A204.1 (cell line): ENCODE measurements at regions not wholly inside any gene's neighbourhood (a gene's known extent, or its start where the extent isn't known, plus 50 kb on each side); places are given as distances from the start of the nearest gene placed in this dataset.
A peak's percentile ranks its signal among the peaks of the same experiment; 100 is the strongest.
"Not testable (repeated sequence)": the region's sequence is repeated elsewhere in the genome, so short reads cannot be mapped to it uniquely, and the experiment has no call there.

Experiments
- FAIRE-seq: peaks from 2 replicates; lab custom pipeline; 2012; peaks lifted over from hg19 to GRCh38; lab: Jason Lieb, UNC

DNA sequence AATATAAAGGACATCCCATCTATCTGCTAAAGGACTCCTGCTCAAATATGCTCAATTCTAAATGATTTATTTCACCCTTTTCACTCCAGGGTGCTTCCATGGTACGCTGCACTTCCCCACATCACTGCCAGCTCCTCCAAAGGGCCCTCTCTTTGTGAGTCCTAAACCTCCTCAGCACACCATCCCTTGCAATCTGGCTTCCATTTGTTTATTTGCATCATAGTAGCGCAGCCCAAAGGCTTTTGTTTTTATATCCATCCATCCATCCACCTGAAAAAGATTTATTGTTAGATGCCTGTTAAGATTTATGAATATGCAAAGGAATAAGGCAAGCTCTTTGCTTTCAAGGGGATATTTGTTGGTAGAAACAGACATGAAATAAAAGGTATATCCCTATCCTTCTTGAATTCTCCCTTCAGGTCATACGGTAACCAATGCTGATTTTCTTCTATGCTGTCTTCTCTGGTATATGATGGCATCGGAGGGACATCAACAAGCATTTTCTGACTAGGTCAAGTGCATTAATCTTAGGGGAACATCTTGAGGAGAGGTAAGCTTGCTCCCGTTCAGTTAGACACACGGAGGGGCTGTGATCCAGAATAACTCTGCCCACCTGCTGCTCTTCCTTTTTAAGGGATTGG, 397.6 kb downstream of the LIG4 start:
- no peak for FAIRE-seq

DNA sequence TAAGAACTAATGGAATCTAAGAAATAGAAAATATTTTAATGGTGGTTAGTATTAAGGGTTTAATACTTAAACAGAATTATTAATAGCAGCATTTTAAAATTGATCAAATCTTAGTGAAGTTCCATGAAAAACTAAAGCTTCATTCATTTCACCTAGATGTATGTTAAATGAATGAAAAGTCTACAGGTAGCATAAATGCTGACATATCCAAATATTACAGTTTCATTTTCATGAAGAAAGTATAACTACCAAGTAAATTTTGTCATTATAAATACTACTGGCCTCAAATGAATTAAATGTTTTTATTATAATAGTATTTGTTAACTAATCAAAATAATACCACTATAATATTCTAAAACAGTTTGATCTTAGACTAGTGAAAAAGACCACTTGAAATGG, 403.3 kb downstream of the LIG4 start:
- peak; percentile 3 for FAIRE-seq

DNA sequence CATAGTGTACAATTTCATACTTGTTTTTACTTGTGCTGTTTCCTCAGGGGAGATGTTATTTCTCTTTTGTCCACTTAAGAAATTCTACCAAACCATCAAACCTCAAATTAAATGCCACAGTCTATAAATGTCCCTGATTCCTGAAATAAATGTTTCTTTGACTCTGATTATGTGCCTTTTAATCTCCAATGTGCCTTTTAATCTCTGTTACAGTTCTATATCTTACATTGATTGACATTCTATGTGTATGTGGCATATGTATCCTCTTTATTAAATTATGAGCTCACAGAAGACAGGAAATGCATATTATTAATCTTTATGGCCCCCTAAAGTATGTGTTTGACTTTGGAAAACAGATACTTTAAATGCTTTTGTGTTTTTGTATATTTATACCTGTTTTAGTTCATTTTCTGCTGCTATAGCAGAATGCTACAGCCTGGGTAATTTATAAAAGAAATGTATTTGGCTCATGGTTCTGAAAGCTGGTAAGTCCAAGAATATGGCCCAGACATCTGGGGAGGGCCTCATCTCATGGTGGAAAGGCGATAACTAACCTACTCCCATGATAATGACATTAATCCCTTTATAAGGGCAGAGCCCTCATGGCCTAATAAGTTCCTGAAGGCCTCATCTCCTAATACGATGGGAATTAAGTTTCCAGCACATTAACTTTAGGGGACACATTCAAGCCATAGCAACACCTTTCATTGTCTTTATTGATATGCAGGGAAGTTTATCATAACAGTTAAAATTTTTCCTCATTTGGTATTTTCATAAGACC, 403.9 kb downstream of the LIG4 start:
- no peak for FAIRE-seq

DNA sequence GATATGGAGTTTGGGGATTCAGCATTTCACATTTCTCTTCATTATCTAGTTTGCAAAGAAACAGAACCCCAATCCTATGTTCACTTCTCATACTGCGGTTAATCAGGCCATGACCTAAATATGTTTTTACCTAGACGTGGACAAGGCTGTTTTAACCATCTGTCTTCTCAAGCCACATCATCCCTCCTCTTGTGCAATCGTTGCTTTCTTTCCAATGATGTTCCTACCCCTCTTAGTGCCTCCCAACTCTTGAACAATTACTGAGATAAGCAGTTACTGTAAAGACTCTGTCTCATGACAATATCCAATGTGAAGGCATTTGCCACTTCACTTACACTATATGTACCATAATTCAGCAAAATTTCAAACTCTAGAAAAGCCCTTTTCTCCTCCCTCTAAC, 406.2 kb downstream of the LIG4 start:
- FAIRE-seq, result no peak

DNA sequence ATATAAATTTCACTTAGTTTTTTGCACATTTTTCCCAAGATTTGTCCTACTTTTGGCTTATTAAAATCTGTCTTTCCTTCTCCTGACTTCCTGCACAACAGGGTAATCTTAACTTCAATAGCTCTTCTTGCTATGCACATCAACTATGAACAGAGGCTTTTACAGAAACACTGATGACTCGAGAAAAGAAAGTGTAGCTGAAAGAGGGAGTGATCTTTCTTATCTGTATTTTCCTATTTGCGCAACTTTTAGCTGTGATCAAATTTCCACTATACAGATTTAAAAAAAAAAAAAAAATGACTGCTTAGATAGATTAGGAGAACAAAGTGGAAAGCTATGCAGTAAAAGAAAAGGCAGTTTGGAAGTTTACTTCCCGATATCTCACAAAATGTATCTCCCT, 406.9 kb downstream of the LIG4 start:
- no peak for FAIRE-seq

DNA sequence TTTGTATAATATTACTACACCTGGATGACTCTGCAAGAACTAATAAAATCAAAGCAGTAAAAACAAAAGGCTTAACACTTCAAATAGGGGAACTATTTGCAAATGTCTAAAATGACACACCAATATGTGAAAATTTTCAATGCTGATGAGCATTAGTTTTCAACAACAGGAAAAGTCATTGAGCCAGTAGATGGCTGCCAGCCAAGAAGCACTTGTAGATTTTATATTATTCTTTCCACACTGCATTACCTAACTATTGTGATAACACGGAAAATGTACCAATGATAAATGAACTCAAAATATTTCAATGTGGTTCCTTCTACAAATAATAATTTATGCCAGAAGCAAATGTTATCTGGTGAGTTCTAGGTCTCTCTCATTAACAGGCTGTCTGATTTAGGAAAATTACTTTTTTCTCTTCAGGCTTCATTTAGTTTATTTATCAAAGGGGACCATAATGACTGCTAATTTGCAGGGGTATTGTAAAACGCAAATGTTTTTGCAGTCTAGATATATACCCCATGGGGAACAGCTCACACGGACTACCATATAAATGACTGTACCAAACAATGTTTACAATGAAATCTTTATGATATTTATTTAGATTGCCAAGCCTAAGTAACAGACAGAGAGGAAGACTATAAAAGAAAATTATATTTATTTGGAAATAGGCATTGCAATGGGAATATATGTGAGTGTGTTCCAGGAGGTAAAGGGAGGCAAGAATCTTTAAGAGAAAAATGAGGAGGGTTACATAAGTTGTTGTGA, 407.8 kb downstream of the LIG4 start:
- no peak for FAIRE-seq

DNA sequence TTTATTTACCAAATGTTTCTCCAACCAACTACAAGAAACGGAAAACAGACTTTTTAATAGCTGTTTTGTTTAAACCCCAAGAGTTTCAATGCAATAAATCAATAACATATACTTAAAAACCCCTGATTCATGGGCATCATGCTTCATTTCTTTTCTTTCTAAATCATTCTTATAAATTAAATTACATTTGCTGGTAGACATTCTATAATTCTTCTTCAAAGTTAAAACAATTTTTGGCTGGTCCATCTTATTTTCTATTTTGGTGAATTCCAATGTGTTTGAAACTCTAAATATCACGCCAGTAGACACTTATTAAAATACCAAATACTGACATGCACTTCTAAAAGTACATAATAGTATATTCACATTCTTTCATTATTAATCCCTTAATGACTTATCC, 408.6 kb downstream of the LIG4 start:
- no peak for FAIRE-seq

DNA sequence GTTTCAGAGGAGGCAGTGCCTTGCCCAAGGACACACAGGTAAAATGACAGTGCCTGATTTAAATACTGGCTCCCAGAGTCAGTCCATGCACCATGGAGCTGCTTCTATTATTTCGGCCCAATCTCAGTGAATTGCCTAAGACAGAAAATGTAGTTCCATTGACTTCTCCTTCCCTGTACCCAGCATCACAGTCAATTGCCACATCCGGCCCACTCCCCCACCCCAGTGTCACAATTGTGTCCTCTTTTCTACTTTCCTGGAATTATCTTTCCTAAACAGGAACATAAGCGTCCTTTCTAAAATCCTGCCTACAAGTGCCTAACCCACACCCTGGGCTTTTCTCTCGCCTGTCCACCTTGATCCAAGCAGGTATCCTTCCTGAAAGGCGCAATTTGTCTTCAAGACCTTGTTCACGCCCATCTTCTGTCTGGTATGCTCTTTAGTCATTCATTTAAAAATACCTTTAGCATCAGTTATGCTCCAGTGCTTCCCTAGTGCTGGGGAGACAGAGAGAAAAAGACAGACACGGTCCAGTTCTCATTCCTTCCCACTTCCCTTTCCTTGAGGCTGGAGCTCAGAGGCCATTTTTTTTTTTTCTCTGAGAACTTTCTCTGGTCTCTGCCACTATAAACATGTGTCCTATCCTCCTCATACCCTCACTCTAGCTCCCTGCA, 411.4 kb downstream of the LIG4 start:
- no peak for FAIRE-seq

DNA sequence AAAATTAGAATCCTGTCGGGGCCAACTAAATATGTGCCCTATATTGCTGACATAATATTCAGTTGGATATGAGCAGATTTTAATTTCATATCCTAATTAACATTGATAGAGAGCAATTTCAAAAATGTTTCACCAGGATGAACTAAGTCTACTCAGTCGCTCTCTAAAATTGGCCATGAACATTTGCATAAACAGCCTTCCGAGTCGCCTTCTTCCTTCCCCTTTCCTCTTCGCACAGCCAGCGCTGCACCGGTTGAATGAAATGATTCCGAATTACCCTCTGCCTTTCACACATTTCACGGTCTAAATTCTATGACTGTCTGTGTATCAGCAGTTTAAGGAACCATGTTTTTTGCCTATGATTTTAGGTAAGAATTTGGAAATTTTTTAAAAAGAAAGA, 413.7 kb downstream of the LIG4 start:
- FAIRE-seq, result no peak

DNA sequence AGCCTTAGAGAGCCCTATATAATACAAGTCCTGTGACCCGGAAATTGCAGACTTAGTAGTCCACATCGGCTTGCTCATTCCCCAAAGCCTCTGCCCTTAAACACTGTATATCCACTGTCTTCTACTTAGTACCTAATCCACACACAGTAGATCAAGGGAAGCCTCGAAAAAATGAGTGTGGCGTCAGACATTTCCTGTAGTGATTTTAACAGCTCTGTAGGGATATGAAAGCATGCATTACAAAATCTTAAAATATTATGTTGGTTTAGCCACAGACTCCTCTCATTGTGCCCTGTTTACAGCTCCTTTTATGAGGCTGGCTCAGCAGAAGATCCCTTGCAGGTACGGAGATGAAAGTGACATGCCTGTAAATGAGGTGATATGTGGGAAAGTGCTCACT, 416.3 kb downstream of the LIG4 start:
- no peak for FAIRE-seq

DNA sequence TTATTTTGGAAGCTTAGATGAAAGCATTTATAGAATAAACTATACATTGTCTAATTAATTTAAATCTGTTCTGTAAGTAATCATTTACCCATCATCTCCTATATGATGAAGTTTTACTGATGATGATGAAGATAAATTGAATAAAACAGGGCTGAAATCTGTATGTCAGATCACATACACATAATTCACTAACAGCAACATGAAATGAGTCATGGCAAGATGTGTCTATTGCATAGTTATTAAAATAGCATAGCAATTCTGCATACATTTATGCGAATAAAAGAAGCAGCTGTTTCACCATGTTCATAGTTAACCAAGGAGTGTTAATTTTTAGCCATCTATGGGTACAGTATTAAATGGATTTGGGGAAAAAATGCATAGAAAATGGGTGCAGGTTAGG, 424.9 kb downstream of the LIG4 start:
- no peak for FAIRE-seq

DNA sequence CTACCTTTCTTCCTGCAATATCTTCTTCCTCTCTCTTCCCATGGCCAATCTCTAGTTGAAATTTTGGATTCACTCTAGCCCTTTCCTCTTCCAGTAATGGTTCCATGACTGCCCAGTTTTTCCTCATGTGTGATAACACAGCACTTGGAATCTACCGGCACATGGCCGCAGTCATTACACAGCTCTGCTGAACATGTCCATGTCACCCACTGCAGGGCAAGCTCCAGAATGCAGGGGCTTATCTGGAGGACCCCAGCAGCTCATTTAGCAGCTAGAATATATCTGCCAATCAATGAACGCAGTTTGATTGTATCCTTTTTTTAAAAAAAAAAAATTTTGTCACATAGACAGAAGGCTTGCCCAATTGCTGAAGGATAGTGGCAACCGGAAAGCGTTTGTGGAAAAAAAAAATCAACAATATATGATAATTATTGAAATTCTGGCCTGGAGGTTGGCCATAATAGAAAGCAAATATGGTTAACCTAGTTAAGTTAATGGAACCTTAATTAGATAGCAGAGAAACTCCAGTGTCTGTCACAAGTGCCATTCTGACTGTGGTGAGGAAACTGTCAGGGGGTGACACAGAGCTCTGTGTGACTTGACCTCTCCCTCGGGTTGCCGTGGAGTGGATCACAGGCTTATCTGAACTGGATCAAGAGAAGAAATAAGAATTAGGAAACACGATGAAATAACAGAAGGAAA, 426.7 kb downstream of the LIG4 start:
- no peak for FAIRE-seq

DNA sequence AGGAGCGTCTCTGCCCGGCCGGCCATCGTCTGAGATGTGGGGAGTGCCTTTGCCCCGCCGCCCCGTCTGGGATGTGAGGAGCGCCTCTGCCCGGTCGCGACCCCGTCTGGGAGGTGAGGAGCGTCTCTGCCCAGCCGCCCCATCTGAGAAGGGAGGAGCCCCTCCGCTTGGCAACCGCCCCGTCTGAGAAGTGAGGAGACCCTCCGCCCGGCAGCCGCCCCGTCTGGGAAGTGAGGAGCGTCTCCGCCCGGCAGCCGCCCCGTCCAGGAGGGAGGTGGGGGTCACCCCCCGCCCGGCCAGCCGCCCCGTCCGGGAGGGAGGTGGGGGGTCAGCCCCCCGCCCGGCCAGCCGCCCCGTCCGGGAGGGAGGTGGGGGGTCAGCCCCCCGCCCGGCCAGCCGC, 432.7 kb downstream of the LIG4 start:
- not testable (repeated sequence) for FAIRE-seq

DNA sequence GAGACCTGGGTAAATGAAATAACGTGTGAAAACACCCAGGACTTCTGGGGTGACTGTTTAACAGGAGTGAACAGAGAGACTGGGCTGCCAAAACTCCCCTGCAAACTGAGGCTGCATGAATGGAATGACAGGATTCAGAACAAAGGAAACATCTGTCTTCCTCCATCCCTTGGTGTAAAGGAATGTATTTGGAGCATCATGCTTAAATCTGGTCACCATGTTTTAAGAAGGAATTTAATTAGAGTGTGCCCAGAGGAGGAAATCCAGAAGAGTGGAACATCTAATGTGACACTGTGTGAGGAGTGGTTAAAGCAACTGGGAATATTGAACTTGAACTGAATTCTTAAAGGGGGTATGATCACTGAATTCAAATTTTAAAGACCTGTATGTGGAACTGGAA, 437.2 kb downstream of the LIG4 start:
- FAIRE-seq, result no peak

DNA sequence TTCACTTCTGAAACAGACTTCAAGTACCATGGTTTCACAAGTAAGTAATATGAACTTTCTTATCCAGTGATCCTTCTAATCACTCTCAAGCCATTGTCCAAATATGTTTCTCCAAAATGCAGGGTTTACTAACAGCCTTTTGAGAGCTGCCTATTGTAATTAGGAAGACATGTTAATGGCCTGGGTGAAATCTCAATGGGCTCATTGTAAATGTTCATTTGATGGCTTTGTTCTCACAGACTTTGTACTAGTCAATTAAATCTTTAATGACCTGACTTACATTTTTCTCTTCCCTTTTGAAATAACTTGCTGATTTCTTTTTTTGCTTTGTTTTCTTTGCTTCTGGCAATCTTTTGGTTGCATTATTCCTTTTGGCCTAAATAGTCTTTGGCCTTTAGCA, 444.8 kb downstream of the LIG4 start:
- FAIRE-seq, result no peak

DNA sequence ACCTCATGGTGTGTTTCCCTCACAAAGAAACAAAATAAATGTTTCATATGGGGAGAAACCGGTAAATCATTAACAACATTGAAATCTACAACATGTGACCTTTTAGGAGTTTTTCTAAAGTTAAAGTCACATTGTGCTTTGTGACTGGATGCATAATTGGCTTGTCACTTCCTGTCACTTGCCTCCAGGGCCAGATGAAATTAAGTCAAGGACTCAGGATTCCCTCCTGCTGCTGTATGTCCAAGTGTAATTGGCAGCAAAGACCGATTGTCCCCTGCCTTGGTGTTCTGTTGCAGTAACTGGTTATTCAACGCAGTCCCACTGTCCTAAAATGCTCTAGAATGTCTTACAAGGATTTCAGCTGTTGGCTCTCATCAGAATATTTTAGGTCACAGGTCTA, 448.2 kb downstream of the LIG4 start:
- FAIRE-seq, result no peak

DNA sequence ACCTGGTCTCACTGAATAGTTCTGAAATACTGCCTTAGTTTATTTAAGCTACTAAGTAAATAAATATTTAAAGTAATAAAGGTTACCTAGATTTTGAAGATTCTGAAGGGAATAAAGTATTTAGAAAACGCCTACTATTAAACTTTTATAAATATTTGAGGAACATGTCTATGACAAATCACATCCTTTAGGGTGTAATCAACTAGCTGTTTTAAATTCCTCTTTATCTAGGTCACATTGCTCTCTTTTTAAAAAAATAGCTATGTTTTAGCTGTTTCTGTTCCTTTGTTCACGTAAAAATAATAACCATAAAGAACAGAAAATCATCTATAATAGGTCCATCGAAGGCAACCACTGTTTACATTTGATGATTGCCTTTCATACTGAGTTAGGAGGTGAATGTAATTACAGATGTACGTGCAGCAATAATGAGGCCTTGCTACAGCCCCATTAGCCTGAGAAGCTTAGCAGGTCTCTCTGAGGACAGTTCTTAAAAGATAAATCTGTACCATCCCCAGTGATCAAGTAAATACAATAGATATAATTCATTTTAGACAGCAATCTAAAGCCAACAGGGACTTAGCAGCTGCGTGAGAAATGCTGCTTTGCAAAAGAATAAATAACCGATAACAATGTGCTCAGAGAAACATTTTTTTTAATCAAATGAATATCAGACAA, 449.5 kb downstream of the LIG4 start:
- FAIRE-seq, result no peak

DNA sequence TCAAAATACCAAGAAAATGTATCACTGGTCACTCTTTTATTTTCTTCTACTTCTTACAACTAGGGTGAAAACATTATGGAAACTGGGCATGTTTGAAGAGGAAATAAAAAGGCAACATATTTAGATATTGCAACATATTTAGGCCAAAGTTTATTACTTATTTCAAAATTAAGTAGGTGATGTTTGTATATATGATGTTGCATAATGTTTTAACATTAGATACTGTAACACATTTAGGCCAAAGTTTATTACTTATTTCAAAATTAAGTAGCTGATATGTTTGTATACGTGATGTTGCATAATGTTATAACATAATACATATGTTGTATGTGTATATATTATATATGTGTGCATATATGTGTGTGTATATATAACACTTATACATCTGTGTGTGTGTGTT, 451.3 kb downstream of the LIG4 start:
- peak; percentile 21 for FAIRE-seq

DNA sequence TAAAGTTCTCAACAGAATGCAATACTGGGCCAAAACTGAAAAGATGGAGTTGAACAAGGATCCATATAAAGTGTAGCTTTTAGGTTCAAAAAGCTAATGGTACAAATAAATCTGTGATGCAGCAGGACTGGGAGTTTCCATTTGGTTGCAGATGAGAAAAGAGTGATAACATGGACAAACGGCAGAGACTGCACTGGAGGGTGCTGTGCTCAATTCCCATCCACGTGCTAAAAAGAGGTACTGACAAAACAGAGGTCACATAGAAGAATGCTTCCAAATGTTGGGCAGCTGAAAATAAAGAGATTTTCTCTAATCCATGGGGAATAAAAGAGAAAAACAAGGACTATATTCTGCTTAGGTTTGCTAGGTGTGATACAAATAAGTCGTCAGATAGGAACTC, 461.6 kb downstream of the LIG4 start:
- FAIRE-seq, result no peak

DNA sequence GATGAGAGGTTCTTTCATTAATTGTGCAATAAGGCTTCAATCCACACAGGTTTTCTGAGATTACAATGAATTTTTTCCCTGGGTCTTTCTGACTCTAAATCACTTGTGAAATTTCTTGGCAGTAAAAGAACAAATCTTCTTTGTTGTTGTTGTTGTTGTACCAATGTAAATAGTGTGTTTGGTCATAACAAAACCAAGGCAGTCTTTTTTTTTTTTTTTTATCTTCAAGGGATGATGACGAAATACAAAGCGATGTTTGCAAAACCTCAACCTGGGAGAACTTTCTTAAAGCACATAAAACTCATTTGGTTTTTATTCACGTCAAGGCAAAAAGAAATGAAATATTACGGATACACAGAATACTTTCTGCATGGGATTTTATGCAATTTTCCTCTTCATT, 462.0 kb downstream of the LIG4 start:
- FAIRE-seq, result no peak

DNA sequence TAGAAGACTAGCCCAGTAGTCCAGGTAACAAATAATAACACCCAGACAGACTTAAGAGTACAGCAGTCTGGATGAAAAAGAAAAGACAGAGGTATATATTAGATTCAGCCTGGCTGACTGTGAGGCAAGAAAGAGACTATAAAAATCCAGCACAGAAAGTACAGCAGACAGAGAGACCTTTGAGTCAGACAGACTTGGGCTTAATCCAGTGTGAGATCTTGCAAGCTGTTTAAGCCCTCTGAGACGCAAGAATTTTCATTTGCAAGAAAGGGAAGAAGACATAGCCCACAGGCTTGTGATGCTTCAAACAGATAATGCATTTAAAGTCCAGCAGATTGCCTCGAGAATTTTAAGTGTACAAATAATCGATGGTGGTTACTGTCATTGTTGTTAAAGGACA, 471.4 kb downstream of the LIG4 start:
- FAIRE-seq, result no peak

DNA sequence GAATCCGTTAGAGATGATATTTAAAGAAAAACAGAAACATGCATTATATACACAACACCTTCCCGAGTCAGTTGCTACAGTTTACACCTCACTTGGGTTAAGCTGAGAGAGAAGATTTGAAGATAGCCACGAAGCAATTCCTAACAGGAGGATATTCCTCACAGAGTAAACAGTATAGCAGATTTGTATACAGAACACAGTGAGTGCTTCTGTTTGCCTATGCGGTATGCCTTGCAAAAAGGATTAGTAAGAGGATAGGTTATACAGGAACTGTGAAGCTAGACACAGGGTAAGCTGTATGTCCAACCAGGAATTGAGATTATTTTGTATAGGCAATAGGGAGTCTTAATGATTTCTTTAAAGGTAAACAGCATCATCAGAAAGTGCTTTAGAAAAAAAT, 471.8 kb downstream of the LIG4 start:
- no peak for FAIRE-seq
